ENCODE measurements at regions not wholly inside any gene's neighbourhood (a gene's known extent, or its start where the extent isn't known, plus 50 kb on each side); places are given as distances from the start of the nearest gene placed in this dataset.

DNA sequence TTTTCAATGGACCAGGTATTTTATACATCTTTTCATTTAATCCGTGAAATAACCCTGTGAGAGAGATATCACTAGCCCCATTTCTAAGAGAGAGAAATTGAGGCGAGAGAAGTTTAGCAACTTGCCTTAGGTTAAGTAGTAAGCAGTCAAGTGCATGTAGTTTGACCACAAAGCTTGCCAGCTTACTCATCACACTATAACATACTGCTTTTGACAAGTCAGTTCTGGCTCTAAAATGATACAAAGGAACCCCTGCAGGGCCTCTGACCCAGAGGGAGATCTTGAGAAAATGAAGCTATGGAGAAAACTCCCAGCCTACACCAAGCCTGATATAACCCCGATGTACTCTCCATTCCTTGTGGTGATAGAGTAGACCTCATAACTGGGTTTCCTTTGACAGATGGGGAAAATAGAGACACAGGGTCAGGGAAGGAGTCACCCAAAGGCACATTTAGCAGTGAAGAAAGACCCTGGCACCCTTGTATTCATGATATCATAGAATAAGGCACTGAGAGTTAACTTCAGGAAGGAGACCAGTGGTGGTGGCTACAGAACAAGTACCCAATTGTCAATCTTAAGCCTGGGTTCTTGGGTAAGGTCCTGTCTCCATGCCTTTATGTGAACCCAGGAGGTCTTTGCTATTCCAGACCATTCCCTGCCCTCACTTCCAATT lies 60.2 kb upstream of the MSN start:
- H3K36me3 Mint-ChIP-seq (ENCODE audit: unreplicated experiment) = no peaks in the 10 kb centered on the region
- H3K27ac Mint-ChIP-seq (ENCODE audit: unreplicated experiment) = no peak overlapping the region
- no peak overlapping the region for H3K4me3 Mint-ChIP-seq (ENCODE audit: unreplicated experiment)
- no peaks in the 10 kb centered on the region for H3K4me1 Mint-ChIP-seq (ENCODE audit: low read depth, unreplicated experiment)
- TF ChIP-seq CTCF (IDR thresholded peaks at IDR 0.05; ENCODE audit: partially characterized antibody, unreplicated experiment) = no peak
- no peak for DNase-seq
- peaks cover 4% of the 10 kb centered on the region for H3K27me3 Mint-ChIP-seq (ENCODE audit: unreplicated experiment)
- no peaks in the 10 kb centered on the region for H3K9me3 Mint-ChIP-seq (ENCODE audit: unreplicated experiment)

DNA sequence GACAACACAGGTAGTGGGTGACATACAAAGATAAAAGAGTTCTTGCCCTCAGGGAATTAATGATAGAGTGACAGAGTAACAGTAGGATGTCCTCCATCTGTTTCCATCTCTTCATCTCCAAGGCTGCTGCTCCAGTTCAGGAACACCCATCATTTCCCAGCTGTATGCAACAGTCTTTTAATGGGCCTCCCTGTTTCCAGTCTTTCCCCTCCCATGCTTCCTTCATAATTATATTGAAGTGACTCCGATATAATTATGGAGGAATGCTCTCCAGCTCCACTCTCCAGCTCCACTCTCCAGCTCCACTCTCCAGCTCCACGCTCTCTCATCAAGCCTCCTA lies 65.3 kb upstream of the MSN start:
- DNase-seq = no peak
- TF ChIP-seq CTCF (IDR thresholded peaks at IDR 0.05; ENCODE audit: partially characterized antibody, unreplicated experiment) = no peak
- Mint-ChIP-seq H3K4me1 (ENCODE audit: low read depth, unreplicated experiment) (no peaks in the 10 kb centered on the region), H3K9me3 (ENCODE audit: unreplicated experiment) (no peaks in the 10 kb centered on the region), H3K27me3 (ENCODE audit: unreplicated experiment) (peaks cover 4% of the 10 kb centered on the region), H3K36me3 (ENCODE audit: unreplicated experiment) (no peaks in the 10 kb centered on the region), H3K4me3 (ENCODE audit: unreplicated experiment) (no peak overlapping the region), H3K27ac (ENCODE audit: unreplicated experiment) (no peak overlapping the region)

- Mint-ChIP-seq H3K36me3 (ENCODE audit: unreplicated experiment) (no peaks in the 10 kb centered on the region), H3K27ac (ENCODE audit: unreplicated experiment) (no peak overlapping the region), H3K27me3 (ENCODE audit: unreplicated experiment) (peaks cover 4% of the 10 kb centered on the region), H3K4me3 (ENCODE audit: unreplicated experiment) (no peak overlapping the region), H3K9me3 (ENCODE audit: unreplicated experiment) (no peaks in the 10 kb centered on the region), H3K4me1 (ENCODE audit: low read depth, unreplicated experiment) (no peaks in the 10 kb centered on the region)
- no peak for TF ChIP-seq CTCF (IDR thresholded peaks at IDR 0.05; ENCODE audit: partially characterized antibody, unreplicated experiment)
- DNase-seq = no peak
Measured at GRCh38 chrX:65601530-65602220, 65.8 kb upstream of the MSN start.

GRCh38 chrX:65601126-65601525 lies 66.3 kb upstream of the MSN start:
- DNase-seq = no peak
- no peaks in the 10 kb centered on the region for H3K9me3 Mint-ChIP-seq (ENCODE audit: unreplicated experiment)
- H3K27me3 Mint-ChIP-seq (ENCODE audit: unreplicated experiment) = peaks cover 4% of the 10 kb centered on the region
- no peaks in the 10 kb centered on the region for H3K4me1 Mint-ChIP-seq (ENCODE audit: low read depth, unreplicated experiment)
- TF ChIP-seq CTCF (IDR thresholded peaks at IDR 0.05; ENCODE audit: partially characterized antibody, unreplicated experiment) = no peak
- H3K27ac Mint-ChIP-seq (ENCODE audit: unreplicated experiment) = no peak overlapping the region
- H3K36me3 Mint-ChIP-seq (ENCODE audit: unreplicated experiment) = no peaks in the 10 kb centered on the region
- H3K4me3 Mint-ChIP-seq (ENCODE audit: unreplicated experiment) = no peak overlapping the region

- no peak for DNase-seq
- no peak for TF ChIP-seq CTCF (IDR thresholded peaks at IDR 0.05; ENCODE audit: partially characterized antibody, unreplicated experiment)
- H3K27me3 Mint-ChIP-seq (ENCODE audit: unreplicated experiment) = peaks cover under 1% of the 10 kb centered on the region
- no peaks in the 10 kb centered on the region for H3K9me3 Mint-ChIP-seq (ENCODE audit: unreplicated experiment)
- H3K36me3 Mint-ChIP-seq (ENCODE audit: unreplicated experiment) = no peaks in the 10 kb centered on the region
- H3K4me1 Mint-ChIP-seq (ENCODE audit: low read depth, unreplicated experiment) = peaks cover 3% of the 10 kb centered on the region
- no peak overlapping the region for H3K27ac Mint-ChIP-seq (ENCODE audit: unreplicated experiment)
- H3K4me3 Mint-ChIP-seq (ENCODE audit: unreplicated experiment) = no peak overlapping the region
Measured at GRCh38 chrX:65600106-65600505, 65.5 kb upstream of the LAS1L start.

Measured in glutamatergic neuron (in vitro differentiated cells).